ENCODE measurements at regions not wholly inside any gene's neighbourhood (a gene's known extent, or its start where the extent isn't known, plus 50 kb on each side); places are given as distances from the start of the nearest gene placed in this dataset.

- TF ChIP-seq CTCF (IDR thresholded peaks at IDR 0.05) (peak; percentile 43), NFYB (CRISPR knock-in tag; conservative IDR thresholded peaks at IDR 0.05; ENCODE audit: low read depth) (no peak), FOXJ3 (CRISPR knock-in tag; IDR thresholded peaks at IDR 0.05; ENCODE audit: borderline replicate concordance) (no peak), MAX (CRISPR knock-in tag; IDR thresholded peaks at IDR 0.05) (no peak), JUN (CRISPR knock-in tag; IDR thresholded peaks at IDR 0.05) (no peak), CREB1 (CRISPR knock-in tag; IDR thresholded peaks at IDR 0.05) (no peak), EMX1 (CRISPR knock-in tag; IDR thresholded peaks at IDR 0.05) (no peak), ZNF232 (CRISPR knock-in tag; IDR thresholded peaks at IDR 0.05) (no peak), PREB (CRISPR knock-in tag; IDR thresholded peaks at IDR 0.05; ENCODE audit: borderline replicate concordance) (no peak), ATF1 (CRISPR knock-in tag; IDR thresholded peaks at IDR 0.05) (no peak)
- TF ChIP-seq, protein P1, sequence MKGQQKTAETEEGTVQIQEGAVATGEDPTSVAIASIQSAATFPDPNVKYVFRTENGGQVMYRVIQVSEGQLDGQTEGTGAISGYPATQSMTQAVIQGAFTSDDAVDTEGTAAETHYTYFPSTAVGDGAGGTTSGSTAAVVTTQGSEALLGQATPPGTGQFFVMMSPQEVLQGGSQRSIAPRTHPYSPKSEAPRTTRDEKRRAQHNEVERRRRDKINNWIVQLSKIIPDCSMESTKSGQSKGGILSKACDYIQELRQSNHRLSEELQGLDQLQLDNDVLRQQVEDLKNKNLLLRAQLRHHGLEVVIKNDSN (CRISPR knock-in tag; IDR thresholded peaks at IDR 0.05): no peak
- TF ChIP-seq, protein P2, sequence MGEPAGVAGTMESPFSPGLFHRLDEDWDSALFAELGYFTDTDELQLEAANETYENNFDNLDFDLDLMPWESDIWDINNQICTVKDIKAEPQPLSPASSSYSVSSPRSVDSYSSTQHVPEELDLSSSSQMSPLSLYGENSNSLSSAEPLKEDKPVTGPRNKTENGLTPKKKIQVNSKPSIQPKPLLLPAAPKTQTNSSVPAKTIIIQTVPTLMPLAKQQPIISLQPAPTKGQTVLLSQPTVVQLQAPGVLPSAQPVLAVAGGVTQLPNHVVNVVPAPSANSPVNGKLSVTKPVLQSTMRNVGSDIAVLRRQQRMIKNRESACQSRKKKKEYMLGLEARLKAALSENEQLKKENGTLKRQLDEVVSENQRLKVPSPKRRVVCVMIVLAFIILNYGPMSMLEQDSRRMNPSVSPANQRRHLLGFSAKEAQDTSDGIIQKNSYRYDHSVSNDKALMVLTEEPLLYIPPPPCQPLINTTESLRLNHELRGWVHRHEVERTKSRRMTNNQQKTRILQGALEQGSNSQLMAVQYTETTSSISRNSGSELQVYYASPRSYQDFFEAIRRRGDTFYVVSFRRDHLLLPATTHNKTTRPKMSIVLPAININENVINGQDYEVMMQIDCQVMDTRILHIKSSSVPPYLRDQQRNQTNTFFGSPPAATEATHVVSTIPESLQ (CRISPR knock-in tag; IDR thresholded peaks at IDR 0.05): no peak
These were observed 76.6 kb upstream of the VGLL2 start for GRCh38 chr6:117188627-117189201.
